Activated CD8-positive, alpha-beta memory T cell treated with anti-CD3 and anti-CD28 coated beads, Interleukin-2, amount 50 U/mL, for 48 hours (primary cell): ENCODE measurements at regions not wholly inside any gene's neighbourhood (a gene's known extent, or its start where the extent isn't known, plus 50 kb on each side); places are given as distances from the start of the nearest gene placed in this dataset.
"Not testable (repeated sequence)": the region's sequence is repeated elsewhere in the genome, so short reads cannot be mapped to it uniquely, and the experiment has no call there.

Experiments used
- DNase-seq: peaks from one replicate; pipeline ENCODE4 v3.0.0-alpha.2; 2020

GRCh38 chr5:152622628-152623027 is 217.5 kb upstream of the NMUR2 start:
- DNase-seq: no peak

DNA sequence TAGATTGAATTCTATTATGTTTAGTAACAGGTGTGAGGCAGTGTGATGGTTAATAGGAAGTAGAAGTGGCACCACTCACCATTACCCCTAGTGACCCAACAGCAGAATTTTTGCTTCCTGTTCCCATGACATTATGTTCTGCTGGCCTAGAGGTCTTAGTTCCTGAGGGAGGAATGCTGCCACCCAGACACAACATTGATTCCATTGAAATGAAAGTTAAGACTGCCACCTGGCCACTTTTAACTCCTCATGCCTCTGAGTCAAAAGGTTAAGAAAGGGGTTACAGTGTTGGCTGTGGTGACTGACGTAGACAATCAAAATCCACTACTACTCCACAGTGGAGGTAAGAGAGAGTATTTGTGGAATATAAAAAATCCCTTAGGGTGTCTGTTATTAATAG is 218.9 kb upstream of the NMUR2 start:
- DNase-seq: no peak

GRCh38 chr5:152625696-152626095 is 220.6 kb upstream of the NMUR2 start:
- DNase-seq: no peak

GRCh38 chr5:152631221-152631620 is 226.1 kb upstream of the NMUR2 start:
- DNase-seq: no peak

GRCh38 chr5:152632360-152632759 is 227.3 kb upstream of the NMUR2 start:
- DNase-seq: no peak

DNA sequence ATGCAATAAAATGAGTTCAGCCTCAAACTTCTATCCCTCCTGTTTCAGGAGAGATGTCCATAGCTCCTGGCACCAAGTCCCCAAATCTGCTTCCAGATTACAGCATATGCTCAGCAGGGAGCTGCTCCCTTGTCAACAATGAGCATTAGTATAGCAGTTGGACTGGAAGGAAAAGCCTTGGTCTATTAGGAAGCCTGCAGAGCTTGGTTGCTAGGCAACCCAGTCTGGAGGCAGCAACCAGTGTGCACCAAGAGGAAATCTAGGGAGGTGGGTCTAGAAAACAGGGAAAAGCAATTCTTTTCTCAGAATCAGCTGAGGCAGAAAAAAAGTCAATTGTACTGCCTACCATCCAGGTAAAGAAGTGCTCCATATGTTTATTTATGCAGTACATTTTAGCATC is 229.5 kb upstream of the NMUR2 start:
- DNase-seq: no peak

DNA sequence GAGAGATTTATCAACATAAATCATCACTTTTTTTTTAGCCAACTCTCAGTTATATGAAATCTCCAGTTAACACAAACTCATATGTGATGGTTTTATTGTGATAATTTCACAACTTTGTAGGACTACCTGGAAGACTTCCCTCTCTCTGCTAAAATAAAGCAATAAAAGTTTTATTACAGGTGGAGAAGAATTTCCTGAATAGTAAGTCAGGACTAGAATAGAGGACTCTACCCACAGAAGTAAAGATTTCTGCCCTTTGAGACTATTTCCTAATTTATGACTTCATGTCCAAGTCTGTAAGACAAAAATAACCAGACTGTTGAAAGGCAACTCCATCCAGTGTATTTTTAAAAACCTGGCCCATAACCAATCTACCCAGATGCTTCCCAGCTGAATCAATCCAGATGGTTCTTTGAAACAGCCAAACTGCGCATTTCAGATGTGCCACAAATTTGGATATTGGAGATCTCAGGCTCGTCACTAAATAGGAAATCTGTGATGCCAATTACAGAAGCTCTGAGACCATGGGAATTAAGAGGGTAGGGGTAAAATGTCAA is 234.0 kb upstream of the NMUR2 start:
- DNase-seq: no peak

DNA sequence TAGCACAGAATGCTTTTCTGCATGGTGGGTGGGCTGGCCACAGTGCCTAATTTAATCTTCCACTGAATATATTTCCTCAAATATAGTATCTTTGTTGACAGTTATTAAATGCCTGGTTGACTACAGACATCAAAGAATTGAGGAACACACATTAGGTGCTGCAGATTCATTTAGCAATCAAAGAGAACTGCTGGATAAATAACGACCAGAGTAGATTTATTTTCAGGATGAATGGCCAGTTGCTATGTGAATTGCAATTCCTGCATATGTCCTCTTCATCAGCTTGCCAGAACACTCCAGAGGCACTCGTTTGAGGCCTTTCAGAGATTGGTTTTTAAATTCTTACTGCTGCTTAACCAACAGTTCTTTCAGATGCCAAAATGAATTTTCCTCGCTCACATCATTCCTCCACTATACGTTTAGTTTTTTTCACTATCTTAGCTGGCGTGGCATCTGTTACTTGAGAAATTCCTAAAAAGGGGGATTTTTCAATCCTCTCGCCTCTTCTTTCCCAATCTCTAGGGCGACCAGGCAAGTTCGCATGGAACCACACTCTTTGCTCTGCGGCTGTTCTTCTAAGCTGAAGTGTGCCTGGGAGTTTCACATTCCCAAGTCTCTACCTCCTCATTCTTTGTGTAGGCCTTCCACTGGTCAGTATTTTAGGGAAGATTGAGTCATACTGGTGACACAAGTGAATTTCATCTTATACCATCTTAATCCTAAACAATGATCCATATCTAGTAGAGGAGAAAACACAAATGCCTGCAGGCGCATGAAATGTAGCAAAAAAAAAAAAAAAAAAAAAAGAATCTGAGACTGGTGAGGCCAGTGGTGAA is 237.1 kb upstream of the NMUR2 start:
- DNase-seq: no peak

GRCh38 chr5:152642880-152643279 is 237.8 kb upstream of the NMUR2 start:
- DNase-seq: no peak

GRCh38 chr5:152644029-152644728 is 239.1 kb upstream of the NMUR2 start:
- DNase-seq: no peak

DNA sequence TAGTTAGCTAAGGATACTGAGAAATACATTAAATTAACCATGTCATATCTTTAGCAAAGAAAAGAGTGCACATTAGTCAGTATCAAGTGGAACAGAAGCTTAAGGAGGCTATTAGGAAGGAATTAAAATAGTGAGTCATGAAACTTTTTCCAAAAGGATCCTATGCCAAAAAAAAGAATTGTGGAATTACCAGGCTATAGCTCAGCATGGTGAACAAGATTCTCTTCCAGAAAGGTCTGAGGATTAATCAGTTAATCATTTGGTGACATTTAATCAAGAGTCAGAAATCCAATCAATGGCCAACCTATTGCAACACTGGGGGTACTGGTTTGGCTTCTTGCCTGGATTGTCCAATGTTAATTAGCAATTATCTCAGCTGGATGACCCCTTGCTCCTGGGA is 244.5 kb upstream of the NMUR2 start:
- no peak for DNase-seq

DNA sequence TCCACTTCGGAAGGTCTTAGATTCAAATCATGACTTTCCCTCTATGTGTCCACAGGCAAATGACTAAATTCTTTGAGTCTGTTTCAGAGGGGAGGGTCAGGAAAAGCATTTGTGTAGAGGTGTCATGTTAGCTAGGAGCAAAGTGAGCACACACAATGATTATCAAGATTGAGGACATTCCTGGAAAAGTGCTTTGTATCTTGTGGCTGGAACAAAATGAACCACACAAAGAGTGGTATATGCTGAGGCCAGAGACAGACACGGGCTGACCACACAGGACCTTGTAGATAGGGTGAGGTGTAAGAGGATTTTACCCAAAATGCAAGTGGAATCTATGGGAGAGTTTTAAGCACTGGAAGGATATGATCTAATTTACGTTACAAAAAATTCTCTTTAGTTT is 245.3 kb upstream of the NMUR2 start:
- DNase-seq: no peak

DNA sequence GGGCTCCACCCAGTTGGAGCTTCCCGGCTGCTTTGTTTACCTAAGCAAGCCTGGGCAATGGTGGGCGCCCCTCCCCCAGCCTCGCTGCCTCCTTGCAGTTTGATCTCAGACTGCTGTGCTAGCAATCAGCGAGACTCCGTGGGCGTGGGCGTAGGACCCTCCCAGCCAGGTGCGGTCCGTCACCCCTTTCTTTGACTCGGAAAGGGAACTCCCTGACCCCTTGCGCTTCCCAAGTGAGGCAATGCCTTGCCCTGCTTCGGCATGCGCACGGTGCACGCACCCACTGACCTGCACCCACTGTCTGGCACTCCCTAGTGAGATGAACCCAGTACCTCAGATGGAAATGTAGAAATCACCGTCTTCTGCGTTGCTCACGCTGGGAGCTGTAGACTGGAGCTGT is 254.4 kb upstream of the NMUR2 start:
- DNase-seq: not testable (repeated sequence)

DNA sequence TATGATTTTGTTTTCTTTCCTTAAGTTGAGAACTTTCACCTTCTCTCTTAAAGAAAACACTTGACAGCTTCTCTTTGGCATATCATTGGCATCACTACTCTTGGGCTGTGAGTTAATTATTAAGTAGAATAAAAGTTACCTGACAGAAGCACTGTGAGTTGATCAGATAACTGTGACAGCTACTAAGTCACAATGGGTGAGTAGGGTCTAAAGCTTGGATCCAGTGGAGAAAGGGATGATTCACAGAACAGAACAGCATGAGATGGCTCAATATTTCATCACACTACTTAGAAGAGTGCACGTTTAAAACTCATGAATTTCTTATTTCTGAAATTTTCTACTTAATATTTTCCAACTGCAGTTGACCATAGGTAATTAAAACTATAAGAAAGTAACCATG is 268.5 kb upstream of the NMUR2 start:
- DNase-seq: no peak

DNA sequence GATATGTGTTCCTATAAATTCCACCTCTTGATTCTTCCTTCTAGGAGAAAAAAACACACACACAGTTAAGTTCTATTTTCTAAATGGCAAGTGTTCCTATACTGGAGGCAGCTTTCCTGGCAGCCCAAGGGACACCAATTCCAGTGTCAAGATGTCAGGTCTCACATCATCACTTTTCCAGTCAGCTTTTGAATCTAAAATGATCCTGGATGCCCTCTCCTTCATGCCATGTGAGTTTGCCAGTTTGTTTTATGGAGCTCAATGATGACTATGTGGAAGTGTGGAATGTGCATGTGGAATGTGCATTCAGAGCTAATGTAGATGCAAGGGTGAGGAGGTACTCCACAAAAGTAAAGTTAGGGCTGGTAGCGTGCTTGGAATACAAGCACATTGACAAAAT is 269.3 kb upstream of the NMUR2 start:
- DNase-seq: no peak

DNA sequence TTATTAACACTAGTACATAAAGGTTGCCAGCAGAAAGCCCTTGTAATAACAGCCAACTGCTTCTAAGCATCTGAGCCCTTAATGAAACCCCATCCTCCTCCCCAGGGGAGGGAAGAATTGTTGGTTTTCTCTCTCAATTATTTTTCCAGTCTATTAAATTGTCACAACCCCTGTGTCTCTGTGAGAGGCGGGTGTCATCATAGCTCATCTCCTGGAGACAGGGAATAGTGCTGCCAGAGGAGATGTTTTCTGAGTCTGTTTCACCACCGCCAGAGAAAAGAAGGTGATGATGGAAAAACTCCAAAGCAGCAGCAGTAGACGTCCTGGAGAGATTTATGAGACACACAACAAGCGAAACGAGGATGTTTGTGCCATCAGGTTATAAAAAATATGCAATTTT is 271.1 kb upstream of the NMUR2 start:
- DNase-seq: no peak

GRCh38 chr5:152683205-152683604 is 278.1 kb upstream of the NMUR2 start:
- DNase-seq: no peak

- no peak for DNase-seq
Observed at GRCh38 chr5:152686931-152687330, 281.9 kb upstream of the NMUR2 start.

DNA sequence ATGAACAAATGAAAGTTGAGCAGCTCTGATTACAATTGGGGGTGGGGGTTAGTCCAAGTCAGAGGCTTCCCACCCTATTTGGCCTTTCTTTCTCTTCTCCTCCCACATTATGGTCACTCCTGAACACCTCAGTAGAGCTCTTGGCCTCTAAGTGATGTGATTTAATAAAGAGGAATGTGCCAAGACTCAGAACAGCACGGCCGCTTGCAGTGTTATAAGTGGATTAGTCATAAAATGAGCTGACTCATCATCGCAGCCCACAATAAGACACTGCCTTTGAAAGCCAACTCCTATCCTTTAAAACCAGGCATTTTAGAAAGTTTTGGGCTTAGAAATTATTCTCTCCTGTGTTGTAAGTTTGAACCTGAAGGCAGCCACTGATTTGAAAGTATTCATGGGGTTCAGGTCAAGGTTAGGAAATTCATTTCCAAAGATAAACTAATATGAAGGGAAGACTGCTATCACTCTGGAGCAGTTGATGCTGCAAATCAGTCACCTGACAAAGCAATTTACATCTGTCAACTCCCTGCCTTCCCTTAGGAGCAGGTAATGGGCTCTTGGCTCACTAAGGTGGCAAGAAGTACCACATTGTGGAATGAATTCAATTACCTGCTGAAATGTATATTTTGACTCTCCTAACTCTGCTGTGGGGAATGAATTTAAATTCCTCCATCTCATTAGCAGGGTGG is 283.6 kb upstream of the NMUR2 start:
- DNase-seq: no peak

DNA sequence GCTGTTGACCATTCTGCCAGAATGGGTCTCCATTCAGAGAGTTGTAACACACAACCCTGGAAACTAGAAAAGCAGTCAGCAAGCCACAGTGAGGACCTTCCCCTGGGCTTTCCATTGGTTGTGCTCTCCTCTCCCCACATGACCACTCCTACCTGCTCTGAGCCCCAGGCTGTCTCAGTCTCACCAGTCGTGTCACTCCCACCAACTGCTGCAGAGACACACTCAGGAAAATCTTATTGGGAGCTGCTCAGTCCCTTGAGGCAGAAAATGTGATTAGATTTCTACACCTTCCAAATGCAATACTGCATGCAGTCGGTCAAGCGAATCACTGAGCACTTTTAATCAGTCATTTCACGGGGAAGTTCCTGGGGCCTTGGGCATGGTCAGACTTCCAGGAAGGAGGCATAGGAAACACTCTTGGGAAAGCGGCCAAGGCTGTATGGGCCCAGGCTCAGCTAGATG is 284.2 kb upstream of the NMUR2 start:
- DNase-seq: no peak

DNA sequence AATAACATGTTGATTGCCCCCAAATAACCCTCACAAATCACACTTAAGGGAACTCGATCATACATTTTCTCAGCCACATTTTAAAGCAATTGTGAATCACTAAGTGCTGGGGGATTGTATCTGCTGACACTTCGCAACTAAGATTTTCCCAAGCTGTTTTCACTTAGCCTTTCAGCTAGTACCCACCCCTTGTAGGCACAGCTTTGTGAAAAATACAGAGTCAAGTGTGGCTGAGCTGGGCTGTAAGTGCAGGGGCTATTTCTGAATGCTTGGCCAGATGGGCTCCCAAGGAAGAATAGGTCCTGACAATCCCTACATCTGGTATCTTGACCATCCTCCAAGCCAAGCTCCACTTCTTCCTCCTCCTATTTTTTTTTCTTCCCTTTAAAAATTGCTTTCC is 289.2 kb upstream of the NMUR2 start:
- DNase-seq: no peak

DNA sequence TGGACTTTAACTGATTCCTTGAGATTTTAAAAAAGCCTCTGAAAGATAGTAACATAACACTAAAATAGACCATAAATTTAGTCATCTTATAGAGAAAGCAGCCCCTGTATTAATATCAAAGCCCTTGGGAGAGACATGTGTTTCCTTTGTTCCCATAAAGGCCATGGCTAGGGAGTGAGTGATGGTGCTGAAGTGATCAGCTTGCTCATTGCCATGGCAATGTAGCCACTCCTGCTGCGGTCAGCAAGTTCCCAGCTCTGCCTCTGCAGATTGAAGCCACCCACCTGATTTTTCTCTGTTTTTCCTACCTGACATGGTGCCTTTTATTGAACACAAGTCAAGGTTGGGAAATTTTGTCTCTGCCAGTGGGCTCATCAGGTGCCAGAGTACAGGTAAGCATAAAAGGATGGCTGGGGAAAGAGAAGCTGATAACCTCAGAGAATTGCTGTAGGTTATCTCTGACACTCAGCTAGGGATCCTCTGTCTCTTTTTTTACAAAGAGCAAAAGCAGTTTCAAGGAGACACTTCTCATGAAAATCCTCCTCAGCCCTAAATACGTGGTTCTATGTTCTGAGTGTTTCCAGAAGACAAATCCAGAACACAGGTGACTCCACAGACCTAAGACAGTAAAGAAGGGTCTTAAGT is 296.3 kb upstream of the NMUR2 start:
- DNase-seq: no peak

DNA sequence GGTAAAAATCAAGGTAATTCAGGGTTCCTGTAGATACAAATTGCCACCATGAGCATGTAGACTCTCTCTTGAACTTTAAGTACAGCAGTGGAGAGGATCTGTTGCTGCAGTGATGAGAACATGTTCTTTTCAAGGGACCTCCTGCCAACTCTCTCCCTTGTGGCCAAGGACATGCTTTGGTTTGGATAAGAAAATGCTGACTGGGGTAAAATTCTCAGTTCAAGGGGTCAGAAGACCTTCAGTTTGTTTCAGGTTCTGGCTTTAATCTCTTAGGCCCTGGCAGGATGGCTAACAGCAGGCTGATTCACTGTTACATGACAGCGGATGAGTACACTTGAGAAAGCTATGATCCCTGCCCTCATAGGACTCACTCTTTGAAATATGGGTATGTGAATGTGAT is 299.2 kb upstream of the NMUR2 start:
- DNase-seq: no peak
